Right lobe of liver (tissue), 6 donors: ENCODE measurements at regions not wholly inside any gene's neighbourhood (a gene's known extent, or its start where the extent isn't known, plus 50 kb on each side); places are given as distances from the start of the nearest gene placed in this dataset.

Experiments used
- ATAC-seq, 4 donors: fragments of 200-7000 bp; cut with Tn5 transposase; one replicate each; pipeline ENCODE4 v1.9.1; 2020; ENCODE audit warnings: mild to moderate bottlenecking in 4 of 4, moderate library complexity in 4 of 4
- DNase-seq, 3 donors: peaks; one replicate each; pipeline ENCODE4 v3.0.0-alpha.2; 2020
- H3K27ac ChIP-seq, 3 donors: fragments of 200-600 bp; one replicate each; pipeline ENCODE4 v1.8.0; 2022
- H3K27me3 ChIP-seq, 2 donors: fragments of 200-600 bp; one replicate each; pipeline ENCODE4 v1.8.0; 2022
- H3K36me3 ChIP-seq, 4 donors: fragments of 200-600 bp; sonication (generic) in 1 of 4; one replicate each; pipeline versions ENCODE4 v1.5.1 to v1.8.0; 2017 to 2022; ENCODE audit warnings: control low read depth in 1 of 4
- H3K4me1 ChIP-seq, 4 donors: fragments of 200-600 bp; sonication (generic) in 1 of 4; one replicate each; pipeline versions ENCODE4 v1.5.1 to v1.8.0; 2017 to 2022; ENCODE audit warnings: control low read depth in 1 of 4
- H3K4me3 ChIP-seq, 3 donors: fragments of 200-600 bp; one replicate each; pipeline ENCODE4 v1.8.0; 2022
- H3K9me3 ChIP-seq, 4 donors: fragments of 200-600 bp; sonication (generic) in 1 of 4; one replicate each; pipeline versions ENCODE4 v1.5.1 to v1.8.0; 2017 to 2022; ENCODE audit warnings: control low read depth in 1 of 4
- CTCF ChIP-seq, 4 donors: fragments of 200-600 bp in 3 of 4; fragments of 450-650 bp in 1 of 4; IDR thresholded peaks; one replicate each; pipeline versions ENCODE4 v1.5.1 to v1.8.0; 2016 to 2022; ENCODE audit warnings: antibody characterized with exemption in 4 of 4, mild to moderate bottlenecking in 2 of 4
- POLR2A ChIP-seq: fragments of 450-650 bp; IDR thresholded peaks from one replicate; pipeline ENCODE4 v1.6.1; 2017; ENCODE audit warnings: antibody characterized with exemption, mild to moderate bottlenecking
- WGBS: methylation state at CpG from one replicate; pipeline ENCODE4 v1.1.6; 2018; ENCODE audit warnings: low coverage, low lambda C conversion rate; ENCODE audit not compliant: insufficient coverage; ENCODE audit errors: missing lambda C conversion rate; 5-methylcytosine and 5-hydroxymethylcytosine counted together
- intact Hi-C, 2 donors: fragments of 100-400 bp; cut with DNase I; formaldehyde crosslinking; loops; one replicate each; pipeline versions ENCODE4 v1.11.2 to v1.14.1; 2022
- donor health status: DM: no; HTN: yes; CAD: no.
- donor health status: DM: no; HTN: no; CAD: no.
- donor health status: DM: no; HTN: no; CAD: no.
- donor health status: DM: no; HTN: yes; CAD: no.
- donor health status: DM: no; HTN: yes; CAD: no.

- Histone ChIP-seq H3K4me1 (no peaks in the 10 kb centered on the region), H3K4me3 (no peak overlapping the region), H3K27me3 (no peaks in the 10 kb centered on the region), H3K9me3 (no peaks in the 10 kb centered on the region), H3K36me3 (no peaks in the 10 kb centered on the region), H3K27ac (no peak overlapping the region)
- TF ChIP-seq POLR2A (no peak), CTCF (IDR thresholded peaks at IDR 0.05) (no peak)
- no peak for DNase-seq
- intact Hi-C loops: loop anchor here (5.0 to 10.0 kb wide), 2 partner anchors 268 to 276 kb away; no protein-coding TSS in a partner anchor
- 67% methylated on average over 4 of the region's 5 CpGs for WGBS
- ATAC-seq: no peak
Measured at GRCh38 chr2:64323197-64323596, 130.8 kb upstream of the LGALSL start.

- no peak for ATAC-seq
- H3K27ac ChIP-seq: no peak overlapping the region
- no peak overlapping the region for H3K4me3 ChIP-seq
- intact Hi-C loops: loop anchor here (5.0 to 10.0 kb wide), 2 partner anchors 270 to 278 kb away; no protein-coding TSS in a partner anchor
- H3K36me3 ChIP-seq: no peaks in the 10 kb centered on the region
- no peak for DNase-seq
- H3K4me1 ChIP-seq: no peaks in the 10 kb centered on the region
- H3K27me3 ChIP-seq: no peaks in the 10 kb centered on the region
- WGBS: 65% methylated on average over 7 of the region's 10 CpGs
- TF ChIP-seq POLR2A (no peak), CTCF (IDR thresholded peaks at IDR 0.05) (no peak)
- H3K9me3 ChIP-seq: no peaks in the 10 kb centered on the region
Measured at GRCh38 chr2:64324746-64325410, 129.1 kb upstream of the LGALSL start.

- Histone ChIP-seq H3K27ac (no peak overlapping the region), H3K36me3 (no peaks in the 10 kb centered on the region), H3K9me3 (no peaks in the 10 kb centered on the region), H3K27me3 (no peaks in the 10 kb centered on the region), H3K4me1 (no peaks in the 10 kb centered on the region), H3K4me3 (no peak overlapping the region)
- DNase-seq (no peak), ATAC-seq (no peak)
- intact Hi-C loops: loop anchor here in 1 of 2 donors (10.0 kb wide), 1 partner anchor 271 kb away; no protein-coding TSS in a partner anchor
- TF ChIP-seq POLR2A: no peak
- TF ChIP-seq CTCF (IDR thresholded peaks at IDR 0.05): no peak
Measured at GRCh38 chr2:64325477-64325851, 128.5 kb upstream of the LGALSL start.

- H3K4me1 ChIP-seq: no peaks in the 10 kb centered on the region
- intact Hi-C loops: loop anchor here in 1 of 2 donors (10.0 kb wide), 1 partner anchor 271 kb away; no protein-coding TSS in a partner anchor
Measured at GRCh38 chr2:64325852-64326577, 127.9 kb upstream of the LGALSL start.

More at GRCh38 chr2:64325852-64326577, 127.9 kb upstream of the LGALSL start:
- Histone ChIP-seq H3K4me3 (no peak overlapping the region), H3K9me3 (no peaks in the 10 kb centered on the region), H3K27me3 (no peaks in the 10 kb centered on the region), H3K27ac (no peak overlapping the region), H3K36me3 (no peaks in the 10 kb centered on the region)
- TF ChIP-seq POLR2A (no peak), CTCF (IDR thresholded peaks at IDR 0.05) (no peak)
- ATAC-seq: peak in 3 of 4 donors; percentile 5 to 42 (median 8)
- no peak for DNase-seq
- 83% methylated on average over 6 of the region's 8 CpGs for WGBS
